ENCODE measurements at regions not wholly inside any gene's neighbourhood (a gene's known extent, or its start where the extent isn't known, plus 50 kb on each side); places are given as distances from the start of the nearest gene placed in this dataset.
"Not testable (repeated sequence)": the region's sequence is repeated elsewhere in the genome, so short reads cannot be mapped to it uniquely, and the experiment has no call there.

- no peak for DNase-seq (ENCODE audit: low read depth, low spot score)
Measured at GRCh38 chr2:16192416-16193216, 252.3 kb downstream of the MYCN start.

GRCh38 chr2:16191431-16192200 lies 251.3 kb downstream of the MYCN start:
- DNase-seq (ENCODE audit: low read depth, low spot score) = no peak

GRCh38 chr2:16190446-16191270 lies 250.3 kb downstream of the MYCN start:
- no peak for DNase-seq (ENCODE audit: low read depth, low spot score)

GRCh38 chr2:16189836-16190160 lies 249.4 kb downstream of the MYCN start:
- DNase-seq (ENCODE audit: low read depth, low spot score) = no peak

GRCh38 chr2:16189029-16189835 lies 248.9 kb downstream of the MYCN start:
- no peak for DNase-seq (ENCODE audit: low read depth, low spot score)

GRCh38 chr2:16188261-16188890 lies 248.0 kb downstream of the MYCN start:
- no peak for DNase-seq (ENCODE audit: low read depth, low spot score)

- DNase-seq (ENCODE audit: low read depth, low spot score) = no peak
Measured at GRCh38 chr2:16187482-16187817, 247.1 kb downstream of the MYCN start.

GRCh38 chr2:16186661-16187481 lies 246.5 kb downstream of the MYCN start:
- no peak for DNase-seq (ENCODE audit: low read depth, low spot score)

- DNase-seq (ENCODE audit: low read depth, low spot score) = no peak
Measured at GRCh38 chr2:16185801-16186272, 245.5 kb downstream of the MYCN start.

- DNase-seq (ENCODE audit: low read depth, low spot score) = no peak
Measured at GRCh38 chr2:16184945-16185660, 244.8 kb downstream of the MYCN start.

GRCh38 chr2:16184341-16184890 lies 244.1 kb downstream of the MYCN start:
- DNase-seq (ENCODE audit: low read depth, low spot score) = no peak

- no peak for DNase-seq (ENCODE audit: low read depth, low spot score)
Measured at GRCh38 chr2:16183345-16183744, 243.0 kb downstream of the MYCN start.

- DNase-seq (ENCODE audit: low read depth, low spot score) = no peak
Measured at GRCh38 chr2:16182841-16183240, 242.5 kb downstream of the MYCN start.

GRCh38 chr2:16182311-16182815 lies 242.0 kb downstream of the MYCN start:
- DNase-seq (ENCODE audit: low read depth, low spot score) = not testable (repeated sequence)

- DNase-seq (ENCODE audit: low read depth, low spot score) = no peak
Measured at GRCh38 chr2:16181741-16182090, 241.4 kb downstream of the MYCN start.

GRCh38 chr2:16181062-16181740 lies 240.9 kb downstream of the MYCN start:
- DNase-seq (ENCODE audit: low read depth, low spot score) = no peak

GRCh38 chr2:16180631-16181030 lies 240.3 kb downstream of the MYCN start:
- no peak for DNase-seq (ENCODE audit: low read depth, low spot score)

GRCh38 chr2:16179701-16180416 lies 239.5 kb downstream of the MYCN start:
- no peak for DNase-seq (ENCODE audit: low read depth, low spot score)

Data from activated CD4-positive, CD25-positive, alpha-beta regulatory T cell treated with anti-CD3 and anti-CD28 coated beads, Interleukin-2, amount 50 U/mL, for 16 hours (primary cell).